ENCODE measurements at regions not wholly inside any gene's neighbourhood (a gene's known extent, or its start where the extent isn't known, plus 50 kb on each side); places are given as distances from the start of the nearest gene placed in this dataset.
A peak's percentile ranks its signal among the peaks of the same experiment; 100 is the strongest.
"Not testable (repeated sequence)": the region's sequence is repeated elsewhere in the genome, so short reads cannot be mapped to it uniquely, and the experiment has no call there.

DNA sequence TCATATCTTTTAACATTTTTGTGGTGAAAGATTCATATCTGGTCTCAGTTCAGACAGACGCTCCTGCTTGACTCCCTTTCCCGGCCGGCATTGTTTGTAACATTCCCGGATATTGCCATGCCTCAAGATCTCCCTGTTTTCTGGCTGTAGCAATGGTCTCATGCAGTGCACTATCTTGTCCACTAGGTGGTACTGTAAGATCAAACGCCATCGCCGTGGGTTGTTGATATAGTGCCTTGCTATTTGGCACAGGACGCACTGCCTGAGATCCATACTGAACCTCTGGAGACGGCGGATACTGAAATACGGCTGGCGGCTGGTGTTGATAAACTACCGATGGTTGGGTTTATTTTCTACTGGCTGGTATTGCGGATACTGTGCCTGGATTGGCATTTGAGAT, 218.6 kb downstream of the ADRA2C start:
- TF ChIP-seq, protein P1, sequence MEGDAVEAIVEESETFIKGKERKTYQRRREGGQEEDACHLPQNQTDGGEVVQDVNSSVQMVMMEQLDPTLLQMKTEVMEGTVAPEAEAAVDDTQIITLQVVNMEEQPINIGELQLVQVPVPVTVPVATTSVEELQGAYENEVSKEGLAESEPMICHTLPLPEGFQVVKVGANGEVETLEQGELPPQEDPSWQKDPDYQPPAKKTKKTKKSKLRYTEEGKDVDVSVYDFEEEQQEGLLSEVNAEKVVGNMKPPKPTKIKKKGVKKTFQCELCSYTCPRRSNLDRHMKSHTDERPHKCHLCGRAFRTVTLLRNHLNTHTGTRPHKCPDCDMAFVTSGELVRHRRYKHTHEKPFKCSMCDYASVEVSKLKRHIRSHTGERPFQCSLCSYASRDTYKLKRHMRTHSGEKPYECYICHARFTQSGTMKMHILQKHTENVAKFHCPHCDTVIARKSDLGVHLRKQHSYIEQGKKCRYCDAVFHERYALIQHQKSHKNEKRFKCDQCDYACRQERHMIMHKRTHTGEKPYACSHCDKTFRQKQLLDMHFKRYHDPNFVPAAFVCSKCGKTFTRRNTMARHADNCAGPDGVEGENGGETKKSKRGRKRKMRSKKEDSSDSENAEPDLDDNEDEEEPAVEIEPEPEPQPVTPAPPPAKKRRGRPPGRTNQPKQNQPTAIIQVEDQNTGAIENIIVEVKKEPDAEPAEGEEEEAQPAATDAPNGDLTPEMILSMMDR (IDR thresholded peaks at IDR 0.05), result peak in 5 of 6 experiments; percentile 29 to 73 (median 55)
- intact Hi-C loops (cut with DNase I), result not testable (repeated sequence)

DNA sequence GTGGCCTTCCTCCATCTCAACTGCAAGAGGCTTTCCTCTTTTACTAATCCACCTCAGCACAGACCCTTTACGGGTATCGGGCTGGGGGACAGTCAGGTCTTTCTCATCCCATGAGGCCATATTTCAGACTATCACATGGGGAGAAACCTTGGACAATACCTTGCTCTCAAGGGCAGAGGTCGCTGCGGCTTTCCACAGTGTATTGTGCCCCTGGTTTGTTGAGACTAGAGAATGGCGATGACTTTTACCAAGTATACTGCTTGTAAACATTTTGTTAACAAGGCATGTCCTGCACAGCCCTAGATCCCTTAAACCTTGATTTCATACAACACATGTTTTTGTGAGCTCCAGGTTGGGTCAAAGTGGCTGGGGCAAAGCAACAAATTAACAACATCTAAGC, 220.2 kb downstream of the ADRA2C start:
- H3K27ac ChIP-seq; H3K27me3 ChIP-seq; H3K9me3 ChIP-seq; H3K4me3 ChIP-seq (replicated peaks in 1 of 3); DNase-seq; intact Hi-C loops (cut with DNase I); H3K4me1 ChIP-seq; H3K36me3 ChIP-seq: not testable (repeated sequence)
- 82 to 92% methylated on average over 3 to 5 of the region's 5 CpGs for WGBS, 2 donors

More for the DNA sequence above, 218.6 kb downstream of the ADRA2C start:
- not testable (repeated sequence) for H3K27ac ChIP-seq; H3K4me1 ChIP-seq; H3K36me3 ChIP-seq; H3K4me3 ChIP-seq (replicated peaks in 1 of 3); H3K27me3 ChIP-seq; H3K9me3 ChIP-seq
- peak; percentile 24 to 36 for DNase-seq
- WGBS, 2 donors, result 0% methylated on average over 7 to 10 of the region's 14 CpGs

- H3K27ac ChIP-seq; intact Hi-C loops (cut with DNase I): not testable (repeated sequence)
These were observed 229.3 kb downstream of the OTOP1 start for GRCh38 chr4:3997386-3997785.

GRCh38 chr4:4004036-4004435, 222.7 kb downstream of the OTOP1 start:
- H3K36me3 ChIP-seq; DNase-seq; intact Hi-C loops (cut with DNase I); H3K27me3 ChIP-seq; H3K4me3 ChIP-seq (replicated peaks in 1 of 3); H3K27ac ChIP-seq; H3K9me3 ChIP-seq; H3K4me1 ChIP-seq: not testable (repeated sequence)
- WGBS, 2 donors, result 70 to 74% methylated on average over 5 of the region's 5 CpGs

More at GRCh38 chr4:3997386-3997785, 229.3 kb downstream of the OTOP1 start:
- not testable (repeated sequence) for H3K4me1 ChIP-seq; H3K4me3 ChIP-seq (replicated peaks in 1 of 3); H3K36me3 ChIP-seq; H3K27me3 ChIP-seq; H3K9me3 ChIP-seq; DNase-seq
- WGBS, 2 donors, result 92 to 97% methylated on average over 1 of the region's 1 CpG

DNA sequence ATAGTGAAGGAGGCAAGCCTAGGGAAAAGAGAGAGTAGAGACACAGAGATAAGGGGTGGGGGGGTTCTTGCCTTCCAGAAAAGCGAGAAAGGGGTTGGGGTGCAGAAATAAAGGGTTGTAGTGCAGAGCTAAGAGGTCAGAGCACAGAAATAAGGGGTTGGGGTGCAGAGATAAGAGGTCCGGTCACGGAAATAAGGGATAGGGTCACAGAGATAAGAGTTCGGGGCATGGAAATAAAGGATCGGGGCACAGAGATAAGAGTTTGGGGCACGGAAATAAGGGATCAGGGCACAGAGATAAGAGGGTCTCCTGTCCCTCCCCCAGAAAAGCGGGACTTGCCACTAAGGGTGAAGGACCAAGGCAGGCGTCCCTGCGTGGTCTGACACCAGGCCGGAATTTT, 222.0 kb downstream of the OTOP1 start:
- H3K27ac ChIP-seq; intact Hi-C loops (cut with DNase I): not testable (repeated sequence)
- WGBS, 2 donors, result 79 to 91% methylated on average over 10 of the region's 10 CpGs

GRCh38 chr4:4006356-4006755, 220.4 kb downstream of the OTOP1 start:
- H3K36me3 ChIP-seq; H3K4me1 ChIP-seq; H3K27me3 ChIP-seq; H3K27ac ChIP-seq; H3K9me3 ChIP-seq; DNase-seq; H3K4me3 ChIP-seq (replicated peaks in 1 of 3); intact Hi-C loops (cut with DNase I): not testable (repeated sequence)
- WGBS, 2 donors, result 67 to 69% methylated on average over 11 of the region's 11 CpGs

More for the DNA sequence above, 222.0 kb downstream of the OTOP1 start:
- H3K36me3 ChIP-seq; H3K4me1 ChIP-seq; DNase-seq; H3K4me3 ChIP-seq (replicated peaks in 1 of 3); H3K9me3 ChIP-seq; H3K27me3 ChIP-seq: not testable (repeated sequence)

DNA sequence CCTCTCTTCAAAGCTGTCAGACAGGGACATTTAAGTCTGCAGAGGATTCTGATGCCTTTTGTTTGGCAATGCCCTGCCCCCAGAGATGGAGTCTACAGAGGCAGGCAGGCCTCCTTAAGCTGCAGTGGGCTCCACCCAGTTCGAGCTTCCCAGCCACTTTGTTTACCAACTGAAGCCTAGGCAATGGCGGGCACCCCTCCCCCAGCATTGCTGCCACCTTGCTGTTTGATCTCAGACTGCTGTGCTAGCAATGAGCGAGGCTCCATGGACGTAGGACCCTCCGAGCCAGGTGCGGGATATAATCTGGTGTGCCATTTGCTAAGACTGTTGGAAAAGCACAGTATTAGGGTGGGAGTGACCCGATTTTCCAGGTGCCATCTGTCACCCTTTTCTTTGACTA, 207.7 kb downstream of the OTOP1 start:
- DNase-seq; H3K27me3 ChIP-seq; H3K27ac ChIP-seq; H3K4me3 ChIP-seq (replicated peaks in 1 of 3); intact Hi-C loops (cut with DNase I); H3K9me3 ChIP-seq; H3K36me3 ChIP-seq; H3K4me1 ChIP-seq: not testable (repeated sequence)
- WGBS, 2 donors, result 70% methylated on average over 7 of the region's 7 CpGs; no CpG with 5 or more reads in 1 of the 2 donors

DNA sequence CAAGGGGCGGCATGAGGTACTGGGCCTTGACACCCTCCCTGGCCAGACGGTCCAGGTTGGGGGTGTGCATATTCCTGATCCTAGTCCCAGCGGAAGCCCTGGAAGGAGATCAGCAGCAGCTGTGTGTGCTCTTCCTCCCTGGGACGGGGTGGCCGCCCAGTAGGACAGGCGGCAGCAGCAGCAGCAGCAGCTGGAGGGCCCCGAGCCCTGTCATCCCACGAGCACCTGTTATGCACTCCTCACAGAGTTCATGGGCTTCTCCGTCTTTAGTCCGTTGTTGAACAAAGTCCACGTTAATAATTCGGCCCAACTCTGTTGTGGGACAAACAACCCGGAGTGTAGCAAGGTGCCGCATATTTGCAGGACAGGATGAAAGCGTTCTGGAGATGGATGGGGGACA, 205.6 kb downstream of the OTOP1 start:
- WGBS, 2 donors, result 97% methylated on average over 3 of the region's 15 CpGs
- H3K27me3 ChIP-seq; H3K9me3 ChIP-seq; H3K4me3 ChIP-seq (replicated peaks in 1 of 3); DNase-seq; H3K36me3 ChIP-seq; H3K4me1 ChIP-seq; H3K27ac ChIP-seq; intact Hi-C loops (cut with DNase I): not testable (repeated sequence)

DNA sequence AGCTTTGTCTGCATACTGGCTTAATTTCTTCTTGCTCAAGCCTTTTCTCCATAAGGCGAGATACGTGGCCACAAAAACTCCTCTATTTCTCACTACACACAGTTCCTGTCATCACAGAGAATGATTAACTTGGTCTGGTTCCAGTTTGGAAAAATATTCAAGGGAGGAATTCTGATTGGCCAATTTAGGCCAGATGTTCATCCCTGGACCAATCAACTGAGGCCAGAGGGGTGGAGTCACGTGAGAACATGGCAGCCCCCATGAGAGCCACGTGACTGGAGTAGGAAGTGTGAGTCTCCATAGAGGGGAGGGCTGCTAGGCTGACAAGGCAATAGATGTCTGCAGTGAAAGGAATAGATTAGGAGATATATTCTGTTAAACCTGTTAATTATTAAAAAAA, 200.0 kb downstream of the OTOP1 start:
- 84 to 88% methylated on average over 4 of the region's 4 CpGs for WGBS, 2 donors
- DNase-seq; H3K27me3 ChIP-seq; H3K4me1 ChIP-seq; H3K27ac ChIP-seq; H3K4me3 ChIP-seq (replicated peaks in 1 of 3); H3K36me3 ChIP-seq; H3K9me3 ChIP-seq; intact Hi-C loops (cut with DNase I): not testable (repeated sequence)

DNA sequence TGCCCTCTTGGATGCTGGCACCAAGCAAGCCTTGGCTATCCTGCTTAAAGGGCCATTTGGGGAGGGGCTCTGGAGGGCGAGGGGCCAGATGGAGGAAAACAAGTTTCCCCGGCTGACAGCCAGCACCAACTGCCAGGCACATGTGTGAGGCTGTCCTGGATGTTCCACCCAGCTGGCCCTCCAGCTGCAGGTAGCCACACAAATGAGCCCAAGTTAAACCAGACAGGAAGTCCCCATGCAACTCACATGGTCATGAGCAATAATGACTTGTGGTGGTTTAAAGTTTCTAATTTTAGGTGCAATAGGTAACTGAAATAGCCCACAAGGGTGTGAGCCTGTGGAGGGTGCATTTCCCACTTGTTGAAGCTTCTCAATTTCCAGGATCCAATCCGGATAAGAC, 198.0 kb downstream of the OTOP1 start:
- H3K9me3 ChIP-seq; H3K27ac ChIP-seq; DNase-seq; H3K36me3 ChIP-seq; H3K4me1 ChIP-seq; H3K27me3 ChIP-seq; H3K4me3 ChIP-seq (replicated peaks in 1 of 3); intact Hi-C loops (cut with DNase I): not testable (repeated sequence)
- 82 to 98% methylated on average over 3 of the region's 3 CpGs for WGBS, 2 donors

GRCh38 chr4:4030509-4030908, 196.2 kb downstream of the OTOP1 start:
- H3K9me3 ChIP-seq; H3K27me3 ChIP-seq; H3K4me1 ChIP-seq; H3K4me3 ChIP-seq (replicated peaks in 1 of 3); H3K27ac ChIP-seq; H3K36me3 ChIP-seq; DNase-seq; intact Hi-C loops (cut with DNase I): not testable (repeated sequence)
- 54 to 61% methylated on average over 9 of the region's 9 CpGs for WGBS, 2 donors

- H3K9me3 ChIP-seq; H3K27ac ChIP-seq; H3K27me3 ChIP-seq; H3K4me3 ChIP-seq (replicated peaks in 1 of 3); H3K36me3 ChIP-seq; DNase-seq; H3K4me1 ChIP-seq; intact Hi-C loops (cut with DNase I): not testable (repeated sequence)
- 77 to 80% methylated on average over 8 of the region's 8 CpGs for WGBS, 2 donors
These were observed 195.1 kb downstream of the OTOP1 start for GRCh38 chr4:4031446-4032135.

All from thyroid gland (tissue), 4 donors.